Panc1 (cell line): ENCODE measurements at regions not wholly inside any gene's neighbourhood (a gene's known extent, or its start where the extent isn't known, plus 50 kb on each side); places are given as distances from the start of the nearest gene placed in this dataset.

Source experiments
- ATAC-seq: fragments of 200-7000 bp; cut with Tn5 transposase; 2 replicates; pipeline ENCODE4 v1.9.1; 2020; ENCODE audit warnings: mild to moderate bottlenecking, moderate library complexity
- BruUV-seq: library from RNA; stranded (reverse); fragments of 400-500 nt; replicated peaks from 2 replicates; lab custom pipeline; 2021; lab: Mats Ljungman, UMichigan
- CTCF ChIA-PET: fragments of 300-600 bp; sonication (Branson Sonifier 250); formaldehyde crosslinking; loops from one replicate; lab custom pipeline; 2022; ENCODE audit warnings: antibody characterized with exemption; lab: Charles Lee
- POLR2A ChIA-PET: fragments of 300-600 bp; sonication (Branson Sonifier 250); formaldehyde crosslinking; loops from one replicate; lab custom pipeline; 2022; ENCODE audit warnings: antibody characterized with exemption; lab: Charles Lee
- DNase-seq: peaks from one replicate; pipeline ENCODE4 v3.0.0-alpha.2; 2010; ENCODE audit warnings: low read depth, low spot score
- H3K27ac ChIP-seq: 2 replicates; pipeline ENCODE4 v1.5.1; 2011; ENCODE audit warnings: mild to moderate bottlenecking, low read length, inconsistent platforms
- H3K27me3 ChIP-seq: fragments of 200-500 bp; sonication (Bioruptor generic); 2 replicates; pipeline ENCODE4 v1.6.0; 2014; ENCODE audit warnings: low read length, inconsistent platforms; ENCODE audit not compliant: control insufficient read depth, insufficient read depth
- H3K36me3 ChIP-seq: fragments of 200-500 bp; sonication (Bioruptor generic); 2 replicates; pipeline ENCODE4 v1.5.1; 2014; ENCODE audit warnings: inconsistent platforms, mild to moderate bottlenecking, low read length, moderate library complexity; ENCODE audit not compliant: control insufficient read depth, insufficient read depth
- H3K4me1 ChIP-seq: 2 replicates; pipeline ENCODE4 v1.5.1; 2011; ENCODE audit warnings: inconsistent platforms, mild to moderate bottlenecking, low read length, moderate library complexity; ENCODE audit not compliant: control insufficient read depth, insufficient read depth
- H3K4me3 ChIP-seq, 2 experiments: 2 replicates each; pipeline ENCODE4 v1.5.1; 2011 to 2012; ENCODE audit warnings: low read depth in 2 of 2, low read length in 2 of 2, mild to moderate bottlenecking in 2 of 2, inconsistent platforms in 1 of 2, moderate library complexity in 1 of 2
- H3K9me3 ChIP-seq: fragments of 200-500 bp; sonication (Bioruptor generic); 2 replicates; pipeline ENCODE4 v1.5.1; 2014; ENCODE audit warnings: low read depth, mild to moderate bottlenecking, inconsistent platforms, low read length, moderate library complexity; ENCODE audit not compliant: control insufficient read depth, insufficient read depth
- POLR2AphosphoS5 ChIP-seq: IDR thresholded peaks from 2 replicates; pipeline ENCODE4 v1.6.1; 2012; ENCODE audit warnings: mild to moderate bottlenecking, low read depth, low read length, moderate library complexity
- REST ChIP-seq, 2 experiments: IDR thresholded peaks; 2 replicates each; pipeline ENCODE4 v1.6.1; 2011 to 2012; ENCODE audit warnings: low read depth in 2 of 2, control low read depth in 1 of 2, low read length in 1 of 2, mild to moderate bottlenecking in 1 of 2, moderate library complexity in 1 of 2; ENCODE audit not compliant: insufficient read depth in 1 of 2
- SIN3A ChIP-seq: IDR thresholded peaks from 2 replicates; pipeline ENCODE4 v1.6.1; 2012; ENCODE audit warnings: low read depth, mild to moderate bottlenecking, low read length, moderate library complexity, borderline replicate concordance; ENCODE audit not compliant: insufficient read depth
- TCF7L2 ChIP-seq: IDR thresholded peaks from 2 replicates; pipeline ENCODE4 v1.6.1; 2011; ENCODE audit warnings: mild to moderate bottlenecking, low read depth, low read length, inconsistent platforms
- in situ Hi-C: cut with HindIII; loops from 2 replicates; pipeline ENCODE4 v1.10.0; 2016; ENCODE audit warnings: low sequenced_read_pairs, low pct_unique_long_range_greater_than_20kb
- intact Hi-C: fragments of 100-400 bp; cut with micrococcal nuclease; formaldehyde crosslinking; loops from one replicate; pipeline ENCODE4 v1.10.0; 2022; ENCODE audit not compliant: unreplicated experiment
- TF ChIP-seq, protein P1 (sequence below): fragments of 450-650 bp; IDR thresholded peaks from 2 replicates; pipeline ENCODE4 v1.5.1; 2017; ENCODE audit warnings: mild to moderate bottlenecking

DNA sequence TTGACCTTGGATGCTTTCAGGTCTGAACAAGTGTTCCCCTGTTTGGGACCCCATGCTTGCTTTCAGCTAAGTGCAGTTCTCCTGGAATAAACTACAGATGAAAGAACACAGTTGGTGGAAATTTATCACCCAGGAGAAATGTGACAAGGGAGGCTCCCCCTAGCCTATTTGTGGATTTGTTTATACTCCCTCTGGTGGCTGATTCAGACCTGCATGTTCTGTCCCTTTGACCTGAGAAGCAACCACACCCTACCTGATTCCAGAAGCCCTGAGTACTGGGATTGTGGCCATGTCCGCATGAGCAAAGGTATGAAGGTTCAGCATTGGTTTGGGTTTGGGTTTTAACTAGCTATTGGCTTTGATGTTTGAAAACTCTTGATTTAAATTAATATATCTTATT is 440.9 kb downstream of the MID1IP1 start:
- no peaks in the 10 kb centered on the region for H3K36me3 ChIP-seq
- in situ Hi-C loops, result no loop called here
- CTCF ChIA-PET, result no interaction called here
- no peaks in the 10 kb centered on the region for H3K9me3 ChIP-seq
- intact Hi-C loops, result no loop called here
- H3K27me3 ChIP-seq, result no peaks in the 10 kb centered on the region
- no peaks in the 10 kb centered on the region for H3K4me1 ChIP-seq
- no peak overlapping the region for H3K4me3 ChIP-seq
- no TSS peak for BruUV-seq
- no peak for ATAC-seq
- POLR2A ChIA-PET, result no interaction called here
- TF ChIP-seq, protein P1, sequence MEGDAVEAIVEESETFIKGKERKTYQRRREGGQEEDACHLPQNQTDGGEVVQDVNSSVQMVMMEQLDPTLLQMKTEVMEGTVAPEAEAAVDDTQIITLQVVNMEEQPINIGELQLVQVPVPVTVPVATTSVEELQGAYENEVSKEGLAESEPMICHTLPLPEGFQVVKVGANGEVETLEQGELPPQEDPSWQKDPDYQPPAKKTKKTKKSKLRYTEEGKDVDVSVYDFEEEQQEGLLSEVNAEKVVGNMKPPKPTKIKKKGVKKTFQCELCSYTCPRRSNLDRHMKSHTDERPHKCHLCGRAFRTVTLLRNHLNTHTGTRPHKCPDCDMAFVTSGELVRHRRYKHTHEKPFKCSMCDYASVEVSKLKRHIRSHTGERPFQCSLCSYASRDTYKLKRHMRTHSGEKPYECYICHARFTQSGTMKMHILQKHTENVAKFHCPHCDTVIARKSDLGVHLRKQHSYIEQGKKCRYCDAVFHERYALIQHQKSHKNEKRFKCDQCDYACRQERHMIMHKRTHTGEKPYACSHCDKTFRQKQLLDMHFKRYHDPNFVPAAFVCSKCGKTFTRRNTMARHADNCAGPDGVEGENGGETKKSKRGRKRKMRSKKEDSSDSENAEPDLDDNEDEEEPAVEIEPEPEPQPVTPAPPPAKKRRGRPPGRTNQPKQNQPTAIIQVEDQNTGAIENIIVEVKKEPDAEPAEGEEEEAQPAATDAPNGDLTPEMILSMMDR, result peak; percentile 44
- TF ChIP-seq REST (IDR thresholded peaks at IDR 0.05; ENCODE audit: insufficient read depth in 1 of 2, low read depth in 2 of 2, low read length in 1 of 2) (no peak), SIN3A (no peak)
- DNase-seq, result no peak
- H3K27ac ChIP-seq, result no peak overlapping the region

DNA sequence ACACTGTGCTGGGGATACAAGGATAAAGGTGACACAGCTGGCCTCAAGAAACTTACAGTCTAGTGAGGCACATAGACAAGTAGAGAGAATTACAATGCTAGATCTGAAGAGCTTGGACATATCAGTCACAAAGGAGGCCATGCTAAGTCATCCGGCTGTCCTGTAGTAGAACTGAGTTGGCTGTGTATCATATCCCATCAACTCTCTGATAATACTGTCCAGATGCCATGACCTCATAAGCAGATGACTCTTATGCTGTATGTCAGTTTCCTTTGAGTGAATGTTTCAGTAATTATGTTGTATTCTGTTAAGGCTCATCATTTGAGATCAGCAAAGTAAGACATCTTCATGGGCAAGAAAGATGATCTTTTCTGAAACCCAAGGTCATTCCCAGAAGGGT is 442.9 kb downstream of the MID1IP1 start:
- ChIA-PET CTCF (no interaction called here), POLR2A (no interaction called here)
- H3K4me1 ChIP-seq, result no peaks in the 10 kb centered on the region
- in situ Hi-C loops, result no loop called here
- H3K36me3 ChIP-seq, result no peaks in the 10 kb centered on the region
- no peak overlapping the region for H3K27ac ChIP-seq
- intact Hi-C loops, result no loop called here
- no peak for TF ChIP-seq SIN3A
- TF ChIP-seq TCF7L2, result no peak
- no peak for TF ChIP-seq REST (IDR thresholded peaks at IDR 0.05; ENCODE audit: insufficient read depth in 1 of 2, low read depth in 2 of 2, low read length in 1 of 2)
- TF ChIP-seq, protein P1, result no peak
- no peak for TF ChIP-seq POLR2AphosphoS5
- no peaks in the 10 kb centered on the region for H3K27me3 ChIP-seq
- BruUV-seq, result no TSS peak
- ATAC-seq (no peak), DNase-seq (no peak)
- H3K4me3 ChIP-seq, result no peak overlapping the region
- no peaks in the 10 kb centered on the region for H3K9me3 ChIP-seq
